ENCODE measurements at regions not wholly inside any gene's neighbourhood (a gene's known extent, or its start where the extent isn't known, plus 50 kb on each side); places are given as distances from the start of the nearest gene placed in this dataset.

DNA sequence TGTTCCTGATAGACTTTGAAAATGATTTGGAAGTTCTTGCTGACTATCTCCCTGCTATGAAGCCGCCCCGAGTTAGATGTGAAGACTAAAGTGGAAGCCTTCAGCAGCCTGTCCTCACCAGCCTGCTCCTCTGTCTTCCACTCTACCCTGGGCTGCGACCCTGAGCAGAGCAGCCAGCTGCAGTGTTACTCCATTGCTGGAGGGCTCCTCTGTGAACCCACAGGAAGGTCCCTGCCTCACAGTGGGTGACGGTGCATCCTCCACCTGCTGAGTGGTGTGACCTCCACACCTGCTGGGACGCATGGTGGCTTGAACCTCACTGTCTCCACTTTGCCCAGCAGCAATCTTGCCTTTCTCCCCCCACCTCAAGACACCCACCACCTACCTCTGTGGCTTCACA is 116.4 kb downstream of the IRS2 start:
- no peak overlapping the region for H3K27ac ChIP-seq (ENCODE audit: low read depth, low read length)
- no peak overlapping the region for H3K9ac ChIP-seq (ENCODE audit: low read depth, low read length)
- H3K9me3 ChIP-seq (ENCODE audit: control insufficient read depth, insufficient read depth, low read length) = no peaks in the 10 kb centered on the region
- H3K36me3 ChIP-seq (ENCODE audit: control insufficient read depth, insufficient read depth, low read length) = no peaks in the 10 kb centered on the region
- no peak overlapping the region for H3K4me3 ChIP-seq (ENCODE audit: low read depth, low read length)
- H3K4me1 ChIP-seq (ENCODE audit: control insufficient read depth, insufficient read depth, low read length) = peaks cover 15% of the 10 kb centered on the region
- no peaks in the 10 kb centered on the region for H3K27me3 ChIP-seq (ENCODE audit: control insufficient read depth, insufficient read depth, low read length)

- Histone ChIP-seq H3K27me3 (ENCODE audit: control insufficient read depth, insufficient read depth, low read length) (no peaks in the 10 kb centered on the region), H3K27ac (ENCODE audit: low read depth, low read length) (no peak overlapping the region), H3K4me1 (ENCODE audit: control insufficient read depth, insufficient read depth, low read length) (peaks cover 15% of the 10 kb centered on the region), H3K9ac (ENCODE audit: low read depth, low read length) (no peak overlapping the region), H3K9me3 (ENCODE audit: control insufficient read depth, insufficient read depth, low read length) (no peaks in the 10 kb centered on the region), H3K4me3 (ENCODE audit: low read depth, low read length) (no peak overlapping the region), H3K36me3 (ENCODE audit: control insufficient read depth, insufficient read depth, low read length) (no peaks in the 10 kb centered on the region)
These were observed 117.2 kb downstream of the IRS2 start for GRCh38 chr13:109669234-109669612.

DNA sequence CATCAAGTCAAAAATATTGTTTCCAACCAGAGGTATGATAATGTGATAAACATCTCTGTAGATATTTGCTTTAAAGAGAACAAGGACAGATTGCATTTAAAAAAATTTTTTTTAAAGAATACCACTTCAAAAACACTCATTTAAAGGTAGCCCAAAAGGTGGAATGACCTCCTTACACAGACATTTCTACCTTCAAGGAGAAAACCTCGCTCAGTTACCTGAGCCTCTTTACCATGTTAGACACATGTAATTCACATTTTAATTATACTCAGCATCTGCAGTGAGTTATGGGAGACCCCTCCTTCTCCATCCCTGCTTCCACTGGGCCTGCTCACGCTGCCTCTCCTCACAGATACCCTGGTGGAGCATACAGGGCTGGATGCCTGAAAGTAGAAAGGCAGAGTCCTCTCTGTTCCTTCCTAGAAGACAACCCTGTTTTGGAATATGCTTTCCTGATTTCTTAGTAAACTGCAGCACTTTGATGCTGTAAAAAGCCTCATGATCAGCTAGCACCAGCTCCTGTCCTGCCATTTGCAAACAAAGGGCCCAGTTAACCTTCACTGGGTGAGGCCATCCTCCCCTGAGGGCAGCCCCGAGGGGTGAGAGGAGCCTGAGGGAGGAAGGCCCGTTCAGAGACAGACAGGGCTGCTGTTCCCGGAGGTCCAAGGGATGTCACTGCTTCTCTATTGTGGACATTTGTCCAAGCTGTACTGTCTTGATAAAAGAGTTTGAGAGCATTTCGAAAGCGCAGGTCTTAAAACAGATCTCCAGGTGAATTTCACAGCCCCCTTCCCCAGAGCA is 117.8 kb downstream of the IRS2 start:
- no peak overlapping the region for H3K4me3 ChIP-seq (ENCODE audit: low read depth, low read length)
- no peak overlapping the region for H3K9ac ChIP-seq (ENCODE audit: low read depth, low read length)
- no peaks in the 10 kb centered on the region for H3K27me3 ChIP-seq (ENCODE audit: control insufficient read depth, insufficient read depth, low read length)
- no peaks in the 10 kb centered on the region for H3K36me3 ChIP-seq (ENCODE audit: control insufficient read depth, insufficient read depth, low read length)
- H3K4me1 ChIP-seq (ENCODE audit: control insufficient read depth, insufficient read depth, low read length) = peaks cover 15% of the 10 kb centered on the region
- no peak overlapping the region for H3K27ac ChIP-seq (ENCODE audit: low read depth, low read length)
- no peaks in the 10 kb centered on the region for H3K9me3 ChIP-seq (ENCODE audit: control insufficient read depth, insufficient read depth, low read length)

GRCh38 chr13:109667807-109668291 is 118.5 kb downstream of the IRS2 start:
- H3K27ac ChIP-seq (ENCODE audit: low read depth, low read length) = no peak overlapping the region
- no peaks in the 10 kb centered on the region for H3K36me3 ChIP-seq (ENCODE audit: control insufficient read depth, insufficient read depth, low read length)
- no peak overlapping the region for H3K4me3 ChIP-seq (ENCODE audit: low read depth, low read length)
- H3K9ac ChIP-seq (ENCODE audit: low read depth, low read length) = no peak overlapping the region
- no peaks in the 10 kb centered on the region for H3K9me3 ChIP-seq (ENCODE audit: control insufficient read depth, insufficient read depth, low read length)
- peaks cover 15% of the 10 kb centered on the region for H3K4me1 ChIP-seq (ENCODE audit: control insufficient read depth, insufficient read depth, low read length)
- H3K27me3 ChIP-seq (ENCODE audit: control insufficient read depth, insufficient read depth, low read length) = no peaks in the 10 kb centered on the region

GRCh38 chr13:109667056-109667455 is 119.3 kb downstream of the IRS2 start:
- no peak overlapping the region for H3K9ac ChIP-seq (ENCODE audit: low read depth, low read length)
- no peak overlapping the region for H3K4me3 ChIP-seq (ENCODE audit: low read depth, low read length)
- no peak overlapping the region for H3K27ac ChIP-seq (ENCODE audit: low read depth, low read length)
- H3K27me3 ChIP-seq (ENCODE audit: control insufficient read depth, insufficient read depth, low read length) = no peaks in the 10 kb centered on the region
- no peaks in the 10 kb centered on the region for H3K9me3 ChIP-seq (ENCODE audit: control insufficient read depth, insufficient read depth, low read length)
- H3K4me1 ChIP-seq (ENCODE audit: control insufficient read depth, insufficient read depth, low read length) = peaks cover 15% of the 10 kb centered on the region
- no peaks in the 10 kb centered on the region for H3K36me3 ChIP-seq (ENCODE audit: control insufficient read depth, insufficient read depth, low read length)

GRCh38 chr13:109666656-109667055 is 119.7 kb downstream of the IRS2 start:
- H3K9me3 ChIP-seq (ENCODE audit: control insufficient read depth, insufficient read depth, low read length) = no peaks in the 10 kb centered on the region
- H3K27ac ChIP-seq (ENCODE audit: low read depth, low read length) = no peak overlapping the region
- no peaks in the 10 kb centered on the region for H3K36me3 ChIP-seq (ENCODE audit: control insufficient read depth, insufficient read depth, low read length)
- no peaks in the 10 kb centered on the region for H3K27me3 ChIP-seq (ENCODE audit: control insufficient read depth, insufficient read depth, low read length)
- peaks cover 15% of the 10 kb centered on the region for H3K4me1 ChIP-seq (ENCODE audit: control insufficient read depth, insufficient read depth, low read length)
- no peak overlapping the region for H3K9ac ChIP-seq (ENCODE audit: low read depth, low read length)
- no peak overlapping the region for H3K4me3 ChIP-seq (ENCODE audit: low read depth, low read length)

DNA sequence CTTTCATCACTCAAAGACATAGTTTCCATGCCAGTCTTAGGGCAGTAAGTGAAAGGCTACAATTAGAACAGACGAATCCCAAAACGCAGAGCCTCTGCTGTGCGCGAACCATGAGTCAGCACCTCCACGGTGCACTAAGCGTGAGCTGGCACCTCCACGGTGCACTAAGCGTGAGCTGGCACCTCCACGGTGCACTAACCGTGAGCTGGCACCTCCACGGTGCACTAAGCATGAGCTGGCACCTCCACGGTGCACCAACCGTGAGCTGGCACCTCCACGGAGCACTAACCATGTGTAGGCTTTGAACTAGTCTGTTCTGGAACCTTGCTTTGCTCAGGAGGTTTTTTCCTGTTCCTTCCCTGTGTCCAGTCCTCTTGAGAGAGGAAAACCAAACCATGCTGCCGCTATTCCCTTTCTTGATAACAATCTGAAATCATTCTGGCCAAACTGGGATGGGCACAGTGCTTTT is 120.6 kb downstream of the IRS2 start:
- H3K27me3 ChIP-seq (ENCODE audit: control insufficient read depth, insufficient read depth, low read length) = no peaks in the 10 kb centered on the region
- H3K36me3 ChIP-seq (ENCODE audit: control insufficient read depth, insufficient read depth, low read length) = no peaks in the 10 kb centered on the region
- H3K9ac ChIP-seq (ENCODE audit: low read depth, low read length) = no peak overlapping the region
- H3K9me3 ChIP-seq (ENCODE audit: control insufficient read depth, insufficient read depth, low read length) = no peaks in the 10 kb centered on the region
- no peak overlapping the region for H3K4me3 ChIP-seq (ENCODE audit: low read depth, low read length)
- no peak overlapping the region for H3K27ac ChIP-seq (ENCODE audit: low read depth, low read length)
- peaks cover 15% of the 10 kb centered on the region for H3K4me1 ChIP-seq (ENCODE audit: control insufficient read depth, insufficient read depth, low read length)

DNA sequence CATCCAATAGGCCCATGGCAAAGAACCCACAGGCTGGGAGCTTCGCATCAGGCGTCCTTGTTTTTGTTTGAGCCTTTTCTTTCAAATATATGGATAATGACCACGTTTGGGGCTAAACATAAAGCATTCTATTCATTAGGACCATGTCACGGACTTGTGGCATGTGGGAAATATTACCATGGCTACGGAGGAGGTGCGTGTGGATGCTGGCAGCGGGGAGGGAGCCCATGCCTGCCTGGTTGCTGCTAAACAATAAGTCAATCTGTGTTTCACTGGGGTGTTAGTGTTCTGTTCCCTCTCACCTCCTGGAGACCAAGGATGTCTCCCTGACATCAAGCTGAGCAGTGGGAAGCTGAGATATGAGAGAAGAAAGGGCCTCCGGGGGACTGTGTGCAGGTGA is 121.1 kb downstream of the IRS2 start:
- Histone ChIP-seq H3K9me3 (ENCODE audit: control insufficient read depth, insufficient read depth, low read length) (no peaks in the 10 kb centered on the region), H3K4me1 (ENCODE audit: control insufficient read depth, insufficient read depth, low read length) (peaks cover 15% of the 10 kb centered on the region), H3K27ac (ENCODE audit: low read depth, low read length) (no peak overlapping the region), H3K27me3 (ENCODE audit: control insufficient read depth, insufficient read depth, low read length) (no peaks in the 10 kb centered on the region), H3K4me3 (ENCODE audit: low read depth, low read length) (no peak overlapping the region), H3K36me3 (ENCODE audit: control insufficient read depth, insufficient read depth, low read length) (no peaks in the 10 kb centered on the region), H3K9ac (ENCODE audit: low read depth, low read length) (no peak overlapping the region)

- Histone ChIP-seq H3K36me3 (ENCODE audit: control insufficient read depth, insufficient read depth, low read length) (no peaks in the 10 kb centered on the region), H3K27ac (ENCODE audit: low read depth, low read length) (no peak overlapping the region), H3K4me1 (ENCODE audit: control insufficient read depth, insufficient read depth, low read length) (no peaks in the 10 kb centered on the region), H3K9me3 (ENCODE audit: control insufficient read depth, insufficient read depth, low read length) (no peaks in the 10 kb centered on the region), H3K4me3 (ENCODE audit: low read depth, low read length) (no peak overlapping the region), H3K9ac (ENCODE audit: low read depth, low read length) (no peak overlapping the region), H3K27me3 (ENCODE audit: control insufficient read depth, insufficient read depth, low read length) (no peaks in the 10 kb centered on the region)
These were observed 129.0 kb downstream of the IRS2 start for GRCh38 chr13:109657395-109657794.

DNA sequence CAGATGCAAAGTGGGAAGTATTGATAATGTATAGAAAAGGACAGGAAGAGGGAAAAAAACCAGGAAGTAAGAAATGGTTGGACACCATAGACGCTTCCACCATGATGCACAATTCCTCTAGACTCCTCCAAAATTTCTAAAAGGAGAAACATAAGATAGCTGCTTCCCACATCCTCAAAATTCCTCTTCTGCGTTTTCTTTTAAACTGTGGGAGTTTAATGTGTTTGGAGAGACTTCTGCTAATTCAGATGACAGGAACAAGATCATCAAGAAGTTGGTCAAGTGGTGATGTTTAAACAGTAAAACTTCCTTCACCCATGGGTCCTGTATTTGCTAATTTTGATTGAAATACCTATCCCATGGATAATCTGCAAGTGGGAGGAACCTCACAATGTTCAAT is 130.2 kb downstream of the IRS2 start:
- Histone ChIP-seq H3K9ac (ENCODE audit: low read depth, low read length) (no peak overlapping the region), H3K27ac (ENCODE audit: low read depth, low read length) (no peak overlapping the region), H3K4me1 (ENCODE audit: control insufficient read depth, insufficient read depth, low read length) (no peaks in the 10 kb centered on the region)

GRCh38 chr13:109655611-109656010 is 130.8 kb downstream of the IRS2 start:
- Histone ChIP-seq H3K27me3 (ENCODE audit: control insufficient read depth, insufficient read depth, low read length) (no peaks in the 10 kb centered on the region), H3K9me3 (ENCODE audit: control insufficient read depth, insufficient read depth, low read length) (no peaks in the 10 kb centered on the region), H3K4me1 (ENCODE audit: control insufficient read depth, insufficient read depth, low read length) (no peaks in the 10 kb centered on the region), H3K36me3 (ENCODE audit: control insufficient read depth, insufficient read depth, low read length) (no peaks in the 10 kb centered on the region), H3K4me3 (ENCODE audit: low read depth, low read length) (no peak overlapping the region), H3K27ac (ENCODE audit: low read depth, low read length) (no peak overlapping the region), H3K9ac (ENCODE audit: low read depth, low read length) (no peak overlapping the region)

More for the DNA sequence above, 130.2 kb downstream of the IRS2 start:
- H3K36me3 ChIP-seq (ENCODE audit: control insufficient read depth, insufficient read depth, low read length) = no peaks in the 10 kb centered on the region
- H3K27me3 ChIP-seq (ENCODE audit: control insufficient read depth, insufficient read depth, low read length) = no peaks in the 10 kb centered on the region
- no peaks in the 10 kb centered on the region for H3K9me3 ChIP-seq (ENCODE audit: control insufficient read depth, insufficient read depth, low read length)
- H3K4me3 ChIP-seq (ENCODE audit: low read depth, low read length) = no peak overlapping the region

Data from HUES48 (cell line).